ENCODE measurements at regions not wholly inside any gene's neighbourhood (a gene's known extent, or its start where the extent isn't known, plus 50 kb on each side); places are given as distances from the start of the nearest gene placed in this dataset.
A peak's percentile ranks its signal among the peaks of the same experiment; 100 is the strongest.

DNA sequence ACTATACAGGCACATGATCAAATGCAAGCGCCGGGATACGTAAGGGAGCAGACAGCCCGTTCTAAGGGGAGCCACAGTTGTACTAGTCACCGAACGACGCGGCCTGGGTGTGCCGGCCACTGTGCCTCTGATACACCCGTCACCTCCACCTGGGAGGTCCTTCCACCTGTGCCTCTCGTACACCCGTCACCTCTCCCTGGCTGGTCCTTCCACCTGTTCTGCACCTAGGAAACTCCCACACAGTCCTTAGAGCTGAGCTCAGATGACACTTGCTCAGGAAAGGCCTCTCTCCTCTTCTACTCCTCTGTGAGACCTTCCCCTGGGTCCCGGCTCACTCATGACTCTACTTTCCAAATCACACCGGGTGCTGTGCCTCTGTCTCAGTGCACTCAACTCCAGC is 245.0 kb downstream of the TTLL2 start:
- no peak for DNase-seq

GRCh38 chr6:167570460-167571400 is 245.8 kb downstream of the TTLL2 start:
- no peak for DNase-seq

DNA sequence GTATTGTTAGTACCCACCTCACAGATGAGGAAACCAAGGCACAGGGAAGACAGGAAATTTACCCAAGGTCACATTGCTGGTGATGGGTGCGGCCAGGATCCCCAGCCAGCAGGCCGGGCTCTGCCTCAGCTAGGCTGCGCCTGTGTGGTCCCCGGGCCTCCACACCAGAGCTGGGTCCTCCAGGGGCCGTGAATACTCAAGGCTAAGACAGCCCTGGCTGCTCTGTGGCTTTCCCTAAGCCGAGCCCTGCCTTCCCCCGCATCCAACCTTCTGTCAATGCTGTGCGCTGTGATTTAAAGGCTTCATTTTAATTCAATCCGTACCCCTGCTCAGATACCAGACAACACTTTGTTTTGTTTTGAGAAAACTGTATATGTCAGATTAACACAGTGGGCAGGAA is 246.7 kb downstream of the TTLL2 start:
- no peak for DNase-seq

- no peak for DNase-seq
Measured at GRCh38 chr6:167572106-167572505, 247.2 kb downstream of the TTLL2 start.

DNA sequence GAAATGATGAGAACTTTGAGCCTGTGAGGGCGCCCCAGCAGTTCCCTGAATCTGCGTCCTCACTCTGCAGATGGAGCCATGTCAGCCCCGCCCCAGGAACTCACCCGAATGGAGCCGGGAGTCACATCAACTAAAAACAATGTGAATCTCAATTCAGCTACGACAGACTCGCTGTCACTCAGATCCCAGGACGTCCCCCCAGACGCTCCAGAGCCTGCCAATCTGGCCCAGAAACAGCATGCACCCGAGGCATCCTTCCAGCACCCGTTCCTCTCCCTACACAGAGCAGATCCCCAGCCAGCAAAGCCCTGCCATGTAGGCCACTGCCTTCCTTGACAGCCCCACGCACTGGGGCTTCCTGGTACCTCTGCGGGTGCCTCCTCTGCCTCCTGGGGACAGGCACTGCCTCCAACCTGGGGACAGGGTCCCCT is 248.0 kb downstream of the TTLL2 start:
- no peak for DNase-seq

DNA sequence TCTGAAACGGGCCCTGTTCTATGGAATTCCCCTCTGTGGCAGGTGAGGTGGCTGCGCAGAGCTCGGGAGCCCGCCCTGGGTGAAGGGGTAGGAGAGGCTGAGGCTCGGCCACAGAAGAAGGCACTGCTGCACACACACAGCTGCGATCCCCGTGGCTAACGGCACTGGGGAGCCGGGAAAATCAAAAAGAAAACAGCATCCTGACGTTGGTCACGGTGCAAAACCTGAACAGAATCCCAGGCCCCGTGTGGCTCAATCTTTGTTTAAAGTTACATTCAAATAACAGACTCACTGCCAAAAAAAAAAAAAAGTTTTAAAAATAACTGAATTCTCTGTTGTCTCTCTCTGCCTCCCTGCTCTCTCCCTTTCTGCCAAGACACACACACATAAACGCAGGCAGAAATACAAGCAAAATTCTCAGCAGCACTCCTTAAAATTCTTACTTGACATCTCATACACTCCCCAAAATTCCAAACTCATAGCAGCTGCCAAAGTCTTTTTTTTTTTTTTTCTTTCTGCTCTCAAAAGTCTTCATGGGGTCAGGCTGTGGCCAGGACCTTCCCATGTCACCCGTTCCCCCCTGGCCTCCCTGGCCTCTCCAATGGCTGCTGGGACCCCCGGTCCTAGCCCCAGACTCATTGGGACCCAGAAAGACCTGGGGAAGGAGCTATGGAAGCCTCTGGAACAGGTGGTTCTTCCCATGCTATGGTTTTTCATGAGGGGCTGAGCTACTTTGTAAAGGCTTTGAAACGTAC is 248.8 kb downstream of the TTLL2 start:
- DNase-seq: no peak

GRCh38 chr6:167574431-167575151 is 249.7 kb downstream of the TTLL2 start:
- peak; percentile 52 for DNase-seq

DNA sequence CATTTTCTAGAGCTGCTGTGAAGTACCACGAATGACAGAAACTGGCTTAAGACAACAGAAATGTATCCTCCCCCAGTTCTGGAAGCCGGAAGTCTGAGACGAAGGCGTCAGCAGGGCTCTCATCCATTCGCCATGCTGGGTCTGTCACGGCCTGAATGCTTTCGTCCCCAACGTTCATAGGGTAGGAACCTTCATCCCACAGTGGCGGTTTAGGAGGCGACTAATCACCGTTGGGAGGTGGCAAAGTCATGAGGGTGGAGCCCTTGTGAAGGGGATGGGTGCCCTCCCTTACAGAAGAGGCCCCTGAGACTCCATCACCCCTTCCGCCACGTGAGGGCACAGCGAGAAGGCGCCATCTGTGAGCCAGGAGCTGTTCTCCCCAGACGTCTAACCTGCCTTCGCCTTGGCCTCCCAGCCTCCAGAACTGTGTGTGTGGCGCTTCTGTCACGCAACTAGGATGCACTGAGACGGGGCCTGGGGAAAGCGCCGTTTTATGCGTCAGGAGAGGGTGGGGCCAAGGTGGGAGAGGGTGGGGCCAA is 250.3 kb downstream of the TTLL2 start:
- no peak for DNase-seq

DNA sequence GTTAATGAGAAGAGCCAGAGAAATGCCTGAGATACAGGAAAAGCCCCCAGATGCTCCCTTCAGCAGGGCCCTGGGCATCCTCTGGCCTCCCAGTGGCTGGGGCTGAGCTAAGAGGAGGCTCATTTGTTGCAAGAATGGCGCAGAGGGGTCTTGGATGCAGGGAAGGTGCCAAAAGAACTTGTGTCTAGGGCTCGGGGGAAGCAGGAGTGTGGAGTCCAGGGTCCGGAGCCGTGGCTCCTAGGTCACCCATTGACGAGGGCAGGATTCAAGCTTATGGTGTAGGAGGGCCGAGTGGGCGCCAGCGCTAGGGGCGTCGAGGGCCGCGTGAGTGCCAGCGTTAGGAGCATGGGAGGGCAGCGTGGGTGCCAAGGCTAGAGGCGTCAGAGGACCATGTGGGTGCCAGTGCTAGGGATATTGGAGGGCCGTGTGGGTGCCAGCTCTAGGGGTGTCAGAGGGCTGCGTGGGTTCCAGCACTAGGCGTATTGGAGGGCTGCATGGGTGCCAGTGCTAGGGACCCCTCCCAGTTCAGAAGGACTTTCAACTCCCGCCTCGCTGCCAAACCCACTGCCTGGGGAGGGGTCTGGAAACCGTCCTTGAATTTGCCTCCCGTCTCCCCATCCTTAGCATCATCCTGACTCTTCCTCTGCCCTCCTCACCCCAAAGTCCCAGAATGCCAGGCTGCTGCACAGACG is 250.5 kb upstream of the AFDN start:
- no peak for DNase-seq

DNA sequence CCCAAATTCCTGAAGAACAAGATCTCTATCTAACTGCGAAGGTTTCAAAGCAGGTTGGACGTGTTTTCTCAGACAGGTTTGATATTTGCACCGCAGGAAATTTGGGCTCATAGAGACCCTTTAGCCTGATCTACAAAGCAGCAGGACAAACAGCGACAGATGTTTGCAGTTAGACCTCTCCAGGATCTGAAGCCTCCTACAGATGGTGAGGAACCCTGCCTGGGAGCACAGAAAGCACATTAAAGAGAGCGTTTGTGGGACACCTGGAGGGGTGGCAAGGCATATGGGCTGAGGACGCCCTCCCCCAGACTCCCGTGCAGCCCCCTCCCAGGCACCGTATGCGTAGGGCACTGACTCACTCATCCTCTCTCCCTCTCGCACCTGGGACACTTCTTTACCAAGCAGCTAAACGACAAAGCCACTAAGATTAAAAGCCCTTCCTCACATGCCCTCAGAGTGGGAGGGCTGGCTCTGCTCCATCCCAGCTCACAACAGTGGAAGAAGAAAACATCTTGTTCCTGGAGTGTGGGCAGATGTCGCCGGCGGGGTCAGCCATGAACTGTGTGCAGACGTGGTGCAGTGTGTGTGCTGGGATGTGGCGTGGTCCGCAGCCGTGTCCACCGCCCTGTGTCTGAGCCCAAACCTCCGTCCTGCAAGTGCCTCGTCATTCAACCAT is 249.7 kb upstream of the AFDN start:
- DNase-seq: no peak

DNA sequence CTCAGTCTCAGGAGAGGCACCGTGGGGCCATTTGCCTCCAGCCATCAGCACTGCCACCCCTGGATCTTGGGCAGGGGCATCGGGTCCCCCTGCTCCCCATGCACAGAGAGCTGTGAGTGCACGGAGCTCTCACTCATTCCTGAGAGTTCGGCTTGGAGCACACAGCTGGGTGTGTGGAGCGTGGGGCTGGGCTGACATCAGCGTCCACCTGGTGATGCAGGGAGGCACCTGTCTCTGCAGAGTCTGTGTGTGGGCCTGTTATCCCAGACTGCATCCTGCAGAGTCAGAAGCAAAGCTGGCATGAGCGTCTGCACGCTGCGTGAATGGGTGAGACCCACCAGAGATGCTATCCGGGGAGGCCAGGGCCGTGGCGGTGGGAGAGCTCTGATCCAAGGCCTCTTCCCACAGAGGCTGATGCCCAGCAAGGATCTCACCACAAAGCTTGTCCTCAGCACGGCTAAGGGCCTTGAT is 248.8 kb upstream of the AFDN start:
- no peak for DNase-seq

DNA sequence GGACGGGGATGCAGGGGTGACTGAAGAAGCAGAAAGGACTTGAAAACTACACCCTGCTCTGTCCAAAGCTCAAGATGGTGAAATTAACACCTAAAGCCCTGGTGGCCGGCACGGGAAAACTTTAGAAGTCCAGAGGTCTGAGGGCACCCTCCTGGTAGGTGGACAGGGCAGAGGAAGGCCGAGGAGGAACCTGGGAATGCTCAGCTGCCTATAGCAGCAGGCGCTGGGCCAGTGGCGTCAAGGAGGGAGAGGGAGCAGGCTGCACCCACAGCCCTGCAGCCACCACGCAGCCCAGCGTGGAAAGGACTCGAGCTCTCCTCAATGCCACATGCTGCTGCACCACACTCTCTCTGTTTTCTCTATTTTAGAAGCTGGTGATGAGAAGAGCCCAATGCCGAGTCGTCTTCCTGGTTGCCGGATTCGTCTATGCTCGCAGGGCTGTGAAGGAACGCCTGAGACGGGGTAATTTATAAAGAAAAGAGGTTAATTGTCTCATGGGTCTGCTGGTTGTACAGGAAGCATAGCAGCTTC is 248.3 kb upstream of the AFDN start:
- DNase-seq: no peak

GRCh38 chr6:167579806-167580618 is 246.7 kb upstream of the AFDN start:
- no peak for DNase-seq

DNA sequence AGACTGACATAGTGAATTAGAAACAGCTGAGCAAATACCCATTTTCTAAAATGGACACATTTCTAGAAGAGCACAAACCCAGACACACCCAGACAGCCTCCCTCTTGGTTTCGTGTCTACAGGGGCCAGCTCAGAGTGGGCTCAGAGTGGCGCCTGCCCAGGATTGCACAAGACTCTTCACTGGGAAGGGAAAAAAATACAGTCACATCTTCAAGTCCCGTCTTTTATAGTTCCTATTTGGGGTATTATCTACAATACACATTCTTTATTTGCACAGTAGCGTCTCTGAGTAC is 246.1 kb upstream of the AFDN start:
- DNase-seq: no peak

DNA sequence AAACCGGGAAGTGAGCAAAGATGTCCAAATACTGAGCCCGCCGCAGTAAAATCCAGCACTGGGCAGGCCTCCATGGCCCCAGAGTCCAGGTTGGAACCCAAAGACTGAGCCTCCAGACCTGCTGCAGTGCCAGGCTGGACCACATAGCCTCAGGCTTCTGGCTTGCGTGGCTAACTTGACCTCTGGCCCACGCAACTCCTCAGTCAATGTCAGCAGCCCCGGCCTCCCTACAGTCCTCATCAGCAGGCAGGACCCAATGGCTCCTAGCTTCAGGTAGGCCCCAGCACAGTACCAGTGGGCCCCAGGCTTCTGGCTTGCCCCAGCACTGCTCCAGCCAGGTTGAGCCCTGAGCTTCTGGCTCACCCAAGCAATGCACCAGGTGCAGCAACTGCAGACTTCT is 245.1 kb upstream of the AFDN start:
- DNase-seq: no peak

DNA sequence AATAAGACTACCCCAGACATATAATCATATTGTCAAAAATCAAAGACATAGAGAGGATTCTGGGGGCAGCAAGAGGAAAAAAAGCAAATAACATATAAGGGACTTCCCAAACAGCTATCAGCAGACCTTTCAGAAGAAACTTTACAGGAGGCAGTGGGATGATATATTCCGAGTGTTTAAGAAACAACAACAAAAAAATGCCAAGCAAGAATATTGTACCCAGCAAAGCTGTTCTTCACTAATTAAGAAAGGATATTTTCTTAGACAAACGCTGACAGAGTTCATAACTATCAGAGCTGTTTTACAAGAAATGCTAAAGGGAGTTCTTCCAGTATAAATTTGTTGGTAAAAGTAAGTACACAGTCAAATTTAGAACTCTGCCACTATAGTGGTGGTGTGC is 243.3 kb upstream of the AFDN start:
- no peak for DNase-seq

DNA sequence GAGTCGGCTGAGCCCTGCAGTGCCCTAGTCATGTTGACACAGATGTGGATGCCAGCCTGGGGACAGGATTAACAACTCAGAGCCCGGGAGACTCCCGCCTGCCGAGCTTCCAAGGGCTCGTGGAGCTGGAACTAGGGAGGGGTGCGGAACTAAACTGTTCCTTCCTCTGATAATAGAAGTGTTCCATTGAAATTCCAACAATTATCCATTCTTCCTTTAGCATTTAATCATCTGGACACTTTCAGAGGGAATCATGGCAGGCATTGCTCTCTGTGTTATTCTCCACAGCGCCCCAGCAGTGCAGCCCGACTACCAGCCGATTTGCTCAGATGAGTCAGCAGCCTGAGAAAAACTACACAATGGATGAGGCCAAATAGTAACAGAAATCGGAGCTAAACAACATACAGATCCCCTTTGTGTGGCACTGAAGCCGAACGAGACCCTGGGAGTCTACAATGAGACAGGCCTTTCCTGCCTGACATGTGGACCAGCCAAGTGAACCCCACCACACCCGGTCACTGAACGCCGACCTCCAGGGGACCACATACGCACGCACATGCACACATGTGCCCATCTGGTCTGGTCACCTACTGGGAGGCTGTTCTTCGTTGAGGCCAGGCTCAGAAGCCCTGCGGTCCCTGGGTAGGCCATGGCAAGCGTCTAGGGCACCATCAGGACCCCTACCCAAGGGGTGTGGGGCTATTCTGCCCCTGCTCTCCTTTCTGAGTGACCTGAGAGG is 238.4 kb upstream of the AFDN start:
- no peak for DNase-seq

DNA sequence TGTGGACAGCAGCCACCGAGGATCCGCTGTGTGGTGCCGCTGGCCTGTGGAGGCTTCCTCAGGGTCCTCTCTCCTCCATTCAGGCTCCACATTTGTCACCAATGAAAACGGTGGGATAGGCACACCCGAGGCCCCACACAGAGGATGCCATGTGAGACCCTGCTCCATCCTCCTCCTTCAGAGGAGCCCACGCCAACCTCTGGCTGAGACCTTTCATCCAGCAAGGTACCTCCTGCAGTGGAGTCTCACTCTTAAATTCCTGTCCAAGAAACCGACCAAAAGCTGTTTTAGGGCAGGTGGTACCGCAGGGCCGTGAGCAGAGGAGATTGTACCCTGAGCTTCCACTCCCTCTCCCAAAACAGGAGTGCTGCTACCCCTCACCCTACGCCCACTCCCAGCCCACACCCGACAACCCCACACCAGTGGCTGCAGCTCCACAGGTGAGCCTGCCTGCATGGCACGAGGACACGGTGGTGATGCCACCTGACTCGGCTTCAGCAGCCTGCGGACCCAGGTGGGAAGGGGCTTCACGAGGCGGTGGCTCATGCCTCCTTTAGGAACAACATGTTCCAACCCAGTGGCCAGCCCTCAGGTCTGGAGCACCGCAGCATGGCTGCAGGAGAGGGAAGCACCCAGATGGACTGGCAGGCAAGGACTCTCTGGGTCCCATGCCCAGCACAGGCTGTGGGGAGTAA is 237.6 kb upstream of the AFDN start:
- DNase-seq: no peak

GRCh38 chr6:167589615-167589940 is 237.1 kb upstream of the AFDN start:
- DNase-seq: no peak

DNA sequence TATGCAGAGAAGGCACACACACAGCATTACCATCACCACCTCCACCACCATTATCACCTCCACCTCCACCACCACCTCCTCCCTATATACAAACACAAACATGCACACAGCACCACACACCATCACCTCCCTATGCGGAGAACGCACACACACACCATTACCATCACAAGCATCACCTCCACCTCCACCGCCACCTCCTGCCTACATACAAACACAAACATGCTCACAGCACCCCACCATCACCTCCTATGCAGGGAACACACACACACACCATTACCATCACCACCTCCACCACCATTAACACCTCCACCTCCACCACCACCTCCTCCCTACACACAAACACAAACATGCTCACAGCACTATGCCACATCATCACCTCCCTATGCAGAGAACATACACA is 236.5 kb upstream of the AFDN start:
- DNase-seq: no peak
